Erythroblast (primary cell): ENCODE measurements at regions not wholly inside any gene's neighbourhood (a gene's known extent, or its start where the extent isn't known, plus 50 kb on each side); places are given as distances from the start of the nearest gene placed in this dataset.

Source experiments
- GATA1 ChIP-seq: IDR thresholded peaks from 2 replicates; pipeline ENCODE4 v1.6.1; 2011; ENCODE audit warnings: low read depth, mild to moderate bottlenecking, control low read depth, low read length, moderate library complexity
- POLR2A ChIP-seq: IDR thresholded peaks from 2 replicates; pipeline ENCODE4 v1.6.1; 2011; ENCODE audit warnings: mild to moderate bottlenecking, low read length

- TF ChIP-seq POLR2A, result no peak
- no peak for TF ChIP-seq GATA1
Observed at GRCh38 chr11:43556612-43557375, 123.7 kb upstream of the HSD17B12 start.
